ENCODE measurements at regions not wholly inside any gene's neighbourhood (a gene's known extent, or its start where the extent isn't known, plus 50 kb on each side); places are given as distances from the start of the nearest gene placed in this dataset.

- no peak for DNase-seq (ENCODE audit: insufficient read length, low spot score)
- FAIRE-seq: no peak
- TF ChIP-seq PAX5 (IDR thresholded peaks at IDR 0.05; ENCODE audit: insufficient read depth, low read length, severe bottlenecking) (no peak), POLR2A (IDR thresholded peaks at IDR 0.05; ENCODE audit: low read depth, low read length) (no peak), POU2F2 (IDR thresholded peaks at IDR 0.05; ENCODE audit: low read depth, low read length) (no peak), POLR2AphosphoS5 (IDR thresholded peaks at IDR 0.05; ENCODE audit: low read depth, low read length) (no peak), SPI1 (IDR thresholded peaks at IDR 0.05; ENCODE audit: low read depth, low read length) (no peak)
Observed at GRCh38 chr5:73288803-73289720, 116.1 kb downstream of the TMEM174 start.

- FAIRE-seq (no peak), DNase-seq (ENCODE audit: insufficient read length, low spot score) (no peak)
- TF ChIP-seq POLR2A (IDR thresholded peaks at IDR 0.05; ENCODE audit: low read depth, low read length): no peak
- TF ChIP-seq POU2F2 (IDR thresholded peaks at IDR 0.05; ENCODE audit: low read depth, low read length): no peak
- TF ChIP-seq SPI1 (IDR thresholded peaks at IDR 0.05; ENCODE audit: low read depth, low read length): no peak
- TF ChIP-seq TAF1 (IDR thresholded peaks at IDR 0.05; ENCODE audit: low read depth, low read length): no peak
- TF ChIP-seq PAX5 (IDR thresholded peaks at IDR 0.05; ENCODE audit: insufficient read depth, low read length, severe bottlenecking): no peak
- TF ChIP-seq POLR2AphosphoS5 (IDR thresholded peaks at IDR 0.05; ENCODE audit: low read depth, low read length): no peak
Observed at GRCh38 chr5:73286896-73287295, 113.9 kb downstream of the TMEM174 start.

GRCh38 chr5:73284985-73285384 lies 112.0 kb downstream of the TMEM174 start:
- FAIRE-seq: no peak
- DNase-seq (ENCODE audit: insufficient read length, low spot score): no peak
- TF ChIP-seq POLR2AphosphoS5 (IDR thresholded peaks at IDR 0.05; ENCODE audit: low read depth, low read length) (no peak), PAX5 (IDR thresholded peaks at IDR 0.05; ENCODE audit: insufficient read depth, low read length, severe bottlenecking) (no peak), POLR2A (IDR thresholded peaks at IDR 0.05; ENCODE audit: low read depth, low read length) (no peak), POU2F2 (IDR thresholded peaks at IDR 0.05; ENCODE audit: low read depth, low read length) (no peak), TAF1 (IDR thresholded peaks at IDR 0.05; ENCODE audit: low read depth, low read length) (no peak)

DNA sequence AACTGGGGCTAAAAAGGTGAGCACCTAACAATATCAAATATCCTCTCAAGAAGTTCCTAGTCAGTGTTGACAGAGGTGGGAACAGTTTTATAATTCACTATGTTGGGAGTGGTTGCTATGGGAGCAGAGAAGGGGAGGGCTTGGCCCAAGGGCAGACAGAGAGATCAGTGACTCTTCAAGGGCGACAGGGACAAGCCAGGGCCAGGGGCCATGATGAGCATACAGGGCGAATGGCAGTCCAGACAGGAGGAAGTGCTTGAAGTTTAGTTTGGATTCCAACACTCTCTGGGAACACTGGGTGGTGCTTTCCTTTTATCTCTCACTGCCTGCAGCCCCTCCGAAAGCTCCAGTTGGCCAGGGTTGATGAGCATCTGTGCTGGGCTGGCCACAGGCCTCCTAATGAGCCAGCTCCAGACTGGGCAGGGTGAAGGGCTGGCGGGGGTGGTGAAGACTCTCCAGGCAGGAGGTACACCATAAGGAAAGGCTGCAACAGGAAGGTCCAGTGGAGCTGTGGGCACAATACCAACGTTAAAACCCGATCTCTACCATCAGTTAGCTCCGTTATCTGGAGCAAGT lies 111.3 kb downstream of the TMEM174 start:
- no peak for TF ChIP-seq TAF1 (IDR thresholded peaks at IDR 0.05; ENCODE audit: low read depth, low read length)
- TF ChIP-seq POU2F2 (IDR thresholded peaks at IDR 0.05; ENCODE audit: low read depth, low read length): no peak
- TF ChIP-seq POLR2AphosphoS5 (IDR thresholded peaks at IDR 0.05; ENCODE audit: low read depth, low read length): no peak
- no peak for TF ChIP-seq SPI1 (IDR thresholded peaks at IDR 0.05; ENCODE audit: low read depth, low read length)
- TF ChIP-seq PAX5 (IDR thresholded peaks at IDR 0.05; ENCODE audit: insufficient read depth, low read length, severe bottlenecking): no peak
- TF ChIP-seq POLR2A (IDR thresholded peaks at IDR 0.05; ENCODE audit: low read depth, low read length): no peak
- FAIRE-seq (no peak), DNase-seq (ENCODE audit: insufficient read length, low spot score) (no peak)

DNA sequence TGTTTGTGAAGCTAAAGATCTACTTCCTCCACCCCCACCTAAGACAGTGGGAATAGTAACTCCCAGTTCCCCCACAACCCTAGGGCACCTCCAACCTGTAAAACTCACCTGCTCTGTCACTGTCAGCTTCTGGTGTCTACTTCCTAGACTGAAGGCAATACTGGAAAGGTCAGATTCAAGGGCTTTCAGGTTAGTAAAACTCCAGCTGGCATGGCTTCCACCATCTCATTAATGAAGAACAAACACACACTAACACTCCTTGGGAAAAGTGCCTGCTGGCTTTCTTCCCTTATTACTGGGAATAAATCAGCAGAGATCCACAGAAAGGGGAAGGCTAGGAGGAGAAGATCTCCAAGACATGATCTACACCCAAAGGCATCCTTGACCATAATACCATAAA lies 109.9 kb downstream of the TMEM174 start:
- FAIRE-seq (no peak), DNase-seq (ENCODE audit: insufficient read length, low spot score) (no peak)
- TF ChIP-seq TAF1 (IDR thresholded peaks at IDR 0.05; ENCODE audit: low read depth, low read length) (no peak), SPI1 (IDR thresholded peaks at IDR 0.05; ENCODE audit: low read depth, low read length) (no peak), POU2F2 (IDR thresholded peaks at IDR 0.05; ENCODE audit: low read depth, low read length) (no peak), POLR2AphosphoS5 (IDR thresholded peaks at IDR 0.05; ENCODE audit: low read depth, low read length) (no peak), PAX5 (IDR thresholded peaks at IDR 0.05; ENCODE audit: insufficient read depth, low read length, severe bottlenecking) (no peak), POLR2A (IDR thresholded peaks at IDR 0.05; ENCODE audit: low read depth, low read length) (no peak)

GRCh38 chr5:73282383-73282782 lies 109.4 kb downstream of the TMEM174 start:
- DNase-seq (ENCODE audit: insufficient read length, low spot score) (no peak), FAIRE-seq (no peak)
- TF ChIP-seq SPI1 (IDR thresholded peaks at IDR 0.05; ENCODE audit: low read depth, low read length) (no peak), POLR2AphosphoS5 (IDR thresholded peaks at IDR 0.05; ENCODE audit: low read depth, low read length) (no peak), PAX5 (IDR thresholded peaks at IDR 0.05; ENCODE audit: insufficient read depth, low read length, severe bottlenecking) (no peak), POLR2A (IDR thresholded peaks at IDR 0.05; ENCODE audit: low read depth, low read length) (no peak), POU2F2 (IDR thresholded peaks at IDR 0.05; ENCODE audit: low read depth, low read length) (no peak), TAF1 (IDR thresholded peaks at IDR 0.05; ENCODE audit: low read depth, low read length) (no peak)

DNA sequence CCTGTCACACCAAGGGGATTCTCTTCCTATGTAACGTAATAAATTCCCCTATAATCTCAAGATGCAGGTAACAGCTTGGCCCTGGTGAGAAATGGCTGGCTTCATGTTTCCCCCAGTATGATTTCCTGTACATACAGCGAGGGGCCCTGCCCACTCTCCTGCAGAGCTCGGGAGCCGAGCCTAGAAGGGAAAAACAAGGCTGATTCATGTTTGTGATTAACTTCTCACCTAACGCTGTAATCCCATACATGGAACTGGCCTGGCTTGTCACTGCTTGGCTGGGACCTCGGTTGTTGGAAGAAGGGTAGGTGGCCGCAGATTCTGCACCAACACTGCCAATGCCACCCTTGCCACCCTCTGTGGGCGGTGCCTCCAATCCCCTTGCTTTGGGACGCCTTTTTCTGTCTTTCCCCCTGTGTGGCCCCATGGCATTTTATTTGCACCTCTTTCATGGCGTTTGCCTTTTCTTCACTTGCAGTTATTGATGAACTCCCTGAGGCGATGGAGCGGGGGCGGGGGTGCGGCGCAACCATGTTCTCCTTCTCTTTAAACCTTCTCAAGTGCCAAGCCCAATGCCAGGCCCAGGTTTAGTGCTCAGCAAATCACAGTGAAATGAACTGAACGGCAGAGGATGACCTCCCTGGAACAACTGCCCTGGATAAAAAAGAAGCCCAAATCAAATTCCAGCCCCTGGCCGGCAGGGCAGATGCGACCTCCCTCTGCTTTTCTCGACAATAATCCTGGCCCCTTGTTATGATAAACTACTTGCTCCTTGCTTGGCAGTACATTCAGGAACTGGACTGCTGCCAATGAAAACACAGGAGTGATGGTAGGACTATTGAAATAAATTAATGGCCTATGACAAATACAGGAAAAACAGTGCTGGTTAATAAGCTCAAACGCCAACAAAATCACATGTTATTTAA lies 108.1 kb downstream of the TMEM174 start:
- no peak for FAIRE-seq
- TF ChIP-seq POLR2AphosphoS5 (IDR thresholded peaks at IDR 0.05; ENCODE audit: low read depth, low read length) (no peak), POU2F2 (IDR thresholded peaks at IDR 0.05; ENCODE audit: low read depth, low read length) (no peak), PAX5 (IDR thresholded peaks at IDR 0.05; ENCODE audit: insufficient read depth, low read length, severe bottlenecking) (no peak), SPI1 (IDR thresholded peaks at IDR 0.05; ENCODE audit: low read depth, low read length) (no peak), POLR2A (IDR thresholded peaks at IDR 0.05; ENCODE audit: low read depth, low read length) (no peak)
- no peak for DNase-seq (ENCODE audit: insufficient read length, low spot score)

DNA sequence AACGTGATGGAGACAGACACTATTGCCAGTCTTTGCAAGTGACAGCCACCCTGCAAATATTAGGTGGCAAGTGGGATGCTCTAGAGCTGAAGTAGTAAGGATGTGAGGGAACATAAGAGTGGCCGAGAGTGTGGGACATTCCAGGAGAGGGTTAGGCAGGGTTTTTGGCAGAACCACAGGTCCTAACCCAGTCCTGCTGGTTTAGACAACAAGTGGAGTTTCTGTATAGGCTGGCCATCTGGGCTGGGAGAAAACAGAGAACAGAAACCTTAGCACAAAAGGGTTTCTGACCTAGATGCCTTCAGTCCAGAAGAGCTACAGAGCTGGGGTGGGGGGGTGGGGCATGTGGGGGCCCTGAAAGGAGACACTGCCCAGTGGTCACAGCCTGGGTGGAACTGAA lies 107.4 kb downstream of the TMEM174 start:
- no peak for TF ChIP-seq POU2F2 (IDR thresholded peaks at IDR 0.05; ENCODE audit: low read depth, low read length)
- no peak for TF ChIP-seq SPI1 (IDR thresholded peaks at IDR 0.05; ENCODE audit: low read depth, low read length)
- TF ChIP-seq PAX5 (IDR thresholded peaks at IDR 0.05; ENCODE audit: insufficient read depth, low read length, severe bottlenecking): no peak
- no peak for TF ChIP-seq TAF1 (IDR thresholded peaks at IDR 0.05; ENCODE audit: low read depth, low read length)
- no peak for TF ChIP-seq POLR2AphosphoS5 (IDR thresholded peaks at IDR 0.05; ENCODE audit: low read depth, low read length)
- no peak for TF ChIP-seq POLR2A (IDR thresholded peaks at IDR 0.05; ENCODE audit: low read depth, low read length)
- DNase-seq (ENCODE audit: insufficient read length, low spot score) (no peak), FAIRE-seq (no peak)

Measured in GM12891 (cell line).